Mammary epithelial cell (primary cell): ENCODE measurements at regions not wholly inside any gene's neighbourhood (a gene's known extent, or its start where the extent isn't known, plus 50 kb on each side); places are given as distances from the start of the nearest gene placed in this dataset.

ENCODE experiments used
- CTCF ChIP-seq, 2 donors: IDR thresholded peaks in 1 of 2; conservative IDR thresholded peaks in 1 of 2; 2 replicates each; pipeline ENCODE4 v1.5.1; 2011 to 2012; ENCODE audit warnings: inconsistent platforms in 2 of 2, low read length in 2 of 2, mild to moderate bottlenecking in 2 of 2, control low read depth in 1 of 2, low read depth in 1 of 2; ENCODE audit not compliant: insufficient read depth in 1 of 2; ENCODE audit errors: extremely low read depth in 1 of 2
- EZH2 ChIP-seq: IDR thresholded peaks from 2 replicates; pipeline ENCODE4 v1.6.1; 2012; ENCODE audit warnings: low read length, inconsistent platforms, borderline replicate concordance

DNA sequence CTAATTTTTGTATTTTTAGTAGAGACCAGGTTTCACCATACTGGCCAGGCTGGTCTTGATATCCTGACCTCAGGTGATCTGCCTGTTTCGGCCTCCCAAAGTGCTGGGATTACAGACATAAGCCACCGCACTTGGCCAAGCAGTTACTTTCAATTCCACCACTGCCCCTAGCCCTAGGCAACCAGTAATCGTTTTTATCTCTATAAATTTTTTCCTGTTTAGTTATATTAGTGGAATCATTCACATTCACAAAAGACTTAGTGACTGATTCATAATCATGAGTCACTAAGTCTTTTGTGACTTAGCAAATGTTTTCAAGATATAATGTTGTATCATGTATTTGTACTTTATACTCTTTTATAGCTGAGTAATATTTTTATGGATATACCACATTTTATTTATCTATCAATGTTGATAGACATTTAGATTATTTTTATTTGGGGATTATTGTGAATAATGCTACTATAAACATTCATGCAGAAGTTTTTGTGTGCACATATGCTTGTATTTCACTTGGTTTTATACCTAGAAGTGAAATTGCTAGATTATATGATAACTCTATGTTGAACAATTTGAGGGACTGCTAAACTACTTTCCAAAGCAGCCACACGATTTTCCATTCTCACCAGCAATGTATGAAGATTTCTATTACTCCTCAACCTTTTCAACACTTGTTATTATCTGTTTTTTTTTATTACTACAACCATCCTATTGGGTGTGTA is 421.4 kb upstream of the ID4 start:
- TF ChIP-seq CTCF (conservative IDR thresholded peaks at IDR 0.05 in 1 of 2, IDR thresholded peaks at IDR 0.05 in 1 of 2; ENCODE audit: extremely low read depth in 1 of 2, insufficient read depth in 1 of 2, low read depth in 1 of 2, low read length in 2 of 2) (no peak), EZH2 (no peak)
